ENCODE measurements at regions not wholly inside any gene's neighbourhood (a gene's known extent, or its start where the extent isn't known, plus 50 kb on each side); places are given as distances from the start of the nearest gene placed in this dataset.
A peak's percentile ranks its signal among the peaks of the same experiment; 100 is the strongest.
"Not testable (repeated sequence)": the region's sequence is repeated elsewhere in the genome, so short reads cannot be mapped to it uniquely, and the experiment has no call there.

- no peak for DNase-seq
These were observed 390.9 kb upstream of the SGCG start for GRCh38 chr13:22789916-22790315.

DNA sequence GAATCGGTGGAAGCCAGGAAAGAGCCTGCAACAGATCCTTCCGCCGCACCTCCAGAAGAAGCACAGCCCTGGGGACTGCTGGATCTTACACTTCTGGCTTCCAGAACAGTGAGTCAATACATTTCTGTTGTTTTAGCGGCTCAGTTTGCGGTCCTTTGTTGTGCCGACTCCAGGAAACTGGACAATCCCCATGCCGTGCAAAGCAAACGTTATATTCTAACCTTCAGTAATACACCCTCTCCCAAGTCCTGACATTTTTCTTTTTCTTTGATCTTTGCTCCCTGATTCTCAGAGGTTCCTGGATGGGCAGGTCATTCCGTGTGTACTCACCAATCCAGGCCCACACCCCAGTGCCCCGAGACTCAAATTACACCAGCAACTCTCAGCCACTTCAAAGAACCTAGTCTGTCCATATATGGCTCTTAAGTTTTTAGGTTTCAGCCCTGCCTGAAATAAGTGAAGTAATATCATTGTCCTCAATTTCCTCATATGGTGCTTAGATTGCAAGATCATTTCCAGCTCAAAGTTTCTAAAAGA lies 387.1 kb upstream of the SGCG start:
- DNase-seq = no peak

DNA sequence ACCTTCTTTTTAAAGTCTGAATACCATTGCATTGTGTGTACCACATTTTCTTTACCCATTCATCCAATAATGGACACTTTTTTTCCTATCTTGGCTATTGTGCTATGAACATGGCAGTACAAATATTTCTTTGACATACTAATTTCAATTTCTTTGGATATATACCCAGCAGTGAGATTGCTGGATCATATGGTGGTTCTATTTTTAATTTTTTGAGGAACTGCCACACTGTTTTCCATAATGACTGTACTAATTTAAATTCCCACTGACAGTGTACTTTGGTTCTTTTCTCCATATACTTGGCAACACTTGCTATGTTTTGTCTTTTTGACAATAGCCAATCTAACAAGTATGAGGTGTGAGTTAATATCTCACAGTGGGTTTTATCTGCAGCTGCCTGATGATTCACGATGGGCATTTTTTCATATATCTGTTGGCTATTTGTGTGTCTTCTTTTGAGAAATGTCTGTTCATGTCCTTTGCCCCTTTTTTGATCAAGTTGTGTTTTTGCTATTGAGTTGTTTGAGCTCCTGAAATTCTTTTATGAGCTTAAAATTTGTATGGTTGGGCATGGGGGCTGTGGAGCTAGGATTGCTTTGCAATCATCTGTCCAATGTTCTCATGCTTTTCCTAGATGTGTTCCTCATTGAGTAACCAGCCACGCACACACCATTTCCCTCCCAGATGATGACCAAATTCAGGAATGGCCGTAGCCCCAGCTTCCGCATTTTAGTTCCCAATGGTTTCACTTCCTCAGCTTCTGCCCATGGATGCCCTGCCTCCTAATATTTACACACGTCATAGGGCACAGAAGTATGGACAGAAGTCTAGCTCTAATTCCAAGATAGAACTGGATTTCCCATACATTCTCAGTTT lies 380.0 kb upstream of the SGCG start:
- DNase-seq = no peak

GRCh38 chr13:22801402-22802003 lies 379.3 kb upstream of the SGCG start:
- no peak for DNase-seq

DNA sequence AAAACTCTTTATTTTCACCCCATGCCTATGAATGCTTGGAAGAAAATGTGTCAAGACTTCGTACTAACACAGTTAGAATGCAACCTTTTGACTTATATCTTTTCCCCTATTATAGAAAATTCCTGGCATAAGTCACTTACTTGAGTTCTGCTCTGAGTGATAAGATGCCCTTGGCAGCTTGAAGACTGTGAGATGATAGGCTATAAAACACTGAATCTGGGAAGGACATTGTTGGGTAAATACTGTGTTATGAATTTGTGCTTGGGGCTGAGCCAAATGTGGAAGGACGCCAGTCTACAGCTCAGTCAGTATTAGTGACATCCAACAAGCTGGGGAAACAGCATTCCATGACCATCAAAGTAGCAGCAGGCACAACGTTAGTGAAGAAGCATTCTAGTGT lies 368.0 kb upstream of the SGCG start:
- peak; percentile 19 for DNase-seq

GRCh38 chr13:22813531-22814377 lies 367.0 kb upstream of the SGCG start:
- DNase-seq = not testable (repeated sequence)

DNA sequence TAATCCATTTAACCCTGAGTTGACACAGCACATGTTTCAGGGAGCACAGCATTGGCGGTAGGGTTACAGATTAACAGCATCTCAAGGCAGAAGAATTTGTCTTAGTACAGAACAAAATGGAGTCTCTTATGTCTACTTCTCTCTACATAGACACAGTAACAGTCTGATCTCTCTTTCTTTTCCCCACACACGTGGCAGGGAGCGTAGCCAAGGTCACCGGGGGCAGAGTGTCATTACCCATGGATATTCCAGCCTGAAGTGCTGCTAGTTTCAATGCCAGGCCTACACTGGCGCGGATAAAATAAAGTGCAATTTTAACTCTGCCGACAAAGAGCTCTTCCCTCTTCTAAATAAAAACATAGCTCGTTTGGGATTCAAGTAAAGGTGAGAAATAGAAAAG lies 366.3 kb upstream of the SGCG start:
- not testable (repeated sequence) for DNase-seq

DNA sequence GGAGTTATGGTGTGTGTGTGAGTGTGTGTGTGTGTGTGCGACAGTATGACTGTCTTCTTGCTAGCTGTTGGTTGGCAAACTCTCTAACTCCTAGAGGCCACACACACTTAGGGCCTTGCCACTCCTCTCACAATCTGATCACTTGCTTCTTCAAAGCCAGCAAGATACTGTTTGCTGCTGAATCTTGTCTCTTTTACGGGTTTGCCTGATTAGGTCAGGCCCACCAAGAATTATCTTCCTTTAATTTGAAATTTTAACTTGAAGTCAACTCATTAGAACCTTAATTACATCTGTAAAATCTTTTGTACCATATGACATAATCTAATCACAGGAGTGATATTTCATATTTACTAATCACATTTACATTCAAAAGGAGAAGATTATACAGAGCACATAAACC lies 359.2 kb upstream of the SGCG start:
- DNase-seq = no peak

GRCh38 chr13:22825186-22825585 lies 355.6 kb upstream of the SGCG start:
- DNase-seq = no peak

- no peak for DNase-seq
These were observed 352.7 kb upstream of the SGCG start for GRCh38 chr13:22828081-22828480.

GRCh38 chr13:22836475-22836874 lies 344.3 kb upstream of the SGCG start:
- no peak for DNase-seq

DNA sequence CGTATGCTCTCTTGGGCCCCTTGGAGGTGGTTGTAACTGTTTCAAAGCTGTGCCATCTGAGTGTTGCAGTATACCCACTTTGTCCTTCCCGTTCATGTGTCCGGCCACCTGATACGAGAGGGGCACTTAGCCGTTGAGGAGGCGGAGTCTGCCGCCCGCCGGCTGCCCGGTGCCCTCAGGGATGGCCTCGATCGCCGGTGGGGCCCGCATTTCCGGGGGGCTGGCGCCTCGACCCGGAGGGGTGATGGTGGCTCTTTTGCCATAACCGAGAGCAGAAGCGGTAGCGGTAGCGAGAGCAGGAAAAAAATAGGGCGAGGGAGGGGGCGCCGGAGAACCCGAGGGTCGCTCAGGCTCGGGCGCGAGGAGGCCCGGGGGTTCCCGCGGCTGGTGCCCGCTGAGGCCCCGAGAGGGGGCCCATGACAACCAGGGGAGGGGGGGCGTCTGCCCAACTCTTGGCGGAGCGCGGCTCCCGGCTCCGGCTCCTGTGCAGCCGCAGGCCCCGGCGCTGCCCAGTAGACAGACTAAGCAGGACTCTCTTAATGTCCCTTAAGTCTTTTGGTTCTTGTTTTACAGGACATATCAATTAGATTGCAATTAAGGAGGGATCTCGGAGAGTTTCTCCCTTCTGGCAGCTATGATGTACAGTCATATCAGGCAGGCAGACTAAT lies 342.7 kb upstream of the SGCG start:
- no peak for DNase-seq

GRCh38 chr13:22839603-22840530 lies 340.9 kb upstream of the SGCG start:
- no peak for DNase-seq

DNA sequence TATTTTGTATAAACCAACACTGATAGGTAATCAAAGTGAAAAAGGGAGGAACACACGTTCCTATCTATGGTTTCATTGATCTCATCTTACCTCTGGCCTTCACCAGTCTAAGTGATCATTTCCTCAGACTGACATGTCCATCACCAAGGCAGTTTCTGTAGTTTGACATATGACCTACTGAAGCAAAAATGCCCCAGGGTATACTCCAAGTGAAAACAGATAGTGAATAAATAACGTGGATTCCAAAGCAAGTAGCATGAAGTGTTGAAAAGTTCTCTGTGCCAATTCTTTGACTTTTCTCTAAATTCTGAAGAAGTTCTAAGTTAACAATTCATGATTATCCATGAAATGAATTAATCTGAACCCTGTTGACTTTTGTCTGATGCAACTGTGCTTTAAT lies 334.2 kb upstream of the SGCG start:
- DNase-seq = no peak

DNA sequence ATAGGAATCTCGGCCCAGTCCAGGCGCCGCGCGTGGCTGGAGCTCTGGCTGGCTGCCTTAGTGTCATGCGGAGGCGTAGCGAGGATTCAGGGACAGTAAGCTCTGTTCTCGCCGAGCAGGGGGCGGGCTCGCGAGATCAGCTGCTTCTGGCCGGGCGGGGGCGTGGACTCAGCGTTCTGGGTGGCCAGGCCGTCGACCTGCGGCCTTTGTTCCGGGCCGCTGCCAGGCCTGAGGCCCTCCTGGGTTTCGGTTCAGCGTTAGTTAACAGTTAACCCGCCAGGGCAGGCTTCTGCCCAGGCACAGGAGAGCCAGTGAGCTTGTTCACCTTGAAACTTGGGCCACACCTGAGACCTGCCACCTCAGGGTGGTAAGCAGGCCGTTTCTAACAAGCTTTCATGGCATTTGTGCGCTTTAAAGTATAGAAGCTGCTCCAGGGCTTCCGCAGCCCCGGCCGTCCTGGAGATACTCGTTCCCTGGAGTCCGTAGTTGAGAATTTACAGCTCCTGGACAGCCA lies 332.2 kb upstream of the SGCG start:
- no peak for DNase-seq

DNA sequence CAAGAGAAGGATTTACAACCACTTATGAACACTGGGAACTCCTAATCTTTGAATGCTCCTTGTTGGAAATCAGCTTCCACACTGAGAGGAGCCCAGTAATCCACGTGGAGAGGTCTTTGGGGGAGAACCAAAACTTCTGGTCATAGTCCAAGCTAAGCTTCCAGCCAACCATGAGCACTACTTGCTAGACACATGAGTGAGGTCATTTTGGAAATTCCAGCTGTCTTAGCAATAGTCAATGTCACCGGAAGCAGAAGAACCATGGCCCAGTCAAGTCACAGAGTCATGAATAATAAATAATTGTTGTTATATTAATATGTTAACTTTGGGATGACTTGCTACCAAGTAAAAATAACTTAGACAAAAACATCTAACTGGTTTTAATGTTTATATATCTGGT lies 324.9 kb upstream of the SGCG start:
- no peak for DNase-seq

GRCh38 chr13:22858980-22859379 lies 321.8 kb upstream of the SGCG start:
- DNase-seq = not testable (repeated sequence)

DNA sequence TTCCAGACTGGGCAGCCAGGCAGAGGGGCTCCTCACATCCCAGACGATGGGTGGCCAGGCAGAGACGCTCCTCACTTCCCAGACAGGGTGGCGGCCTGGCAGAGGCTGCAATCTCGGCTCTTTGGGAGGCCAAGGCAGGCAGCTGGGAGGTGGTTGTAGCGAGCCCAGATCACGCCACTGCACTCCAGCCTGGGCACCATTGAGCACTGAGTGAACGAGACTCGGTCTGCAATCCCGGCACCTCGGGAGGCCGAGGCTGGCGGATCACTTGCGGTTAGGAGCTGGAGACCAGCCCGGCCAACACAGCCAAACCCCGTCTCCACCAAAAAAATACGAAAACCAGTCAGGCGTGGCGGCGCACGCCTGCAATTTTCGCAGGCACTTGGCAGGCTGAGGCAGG lies 321.4 kb upstream of the SGCG start:
- DNase-seq = not testable (repeated sequence)

DNA sequence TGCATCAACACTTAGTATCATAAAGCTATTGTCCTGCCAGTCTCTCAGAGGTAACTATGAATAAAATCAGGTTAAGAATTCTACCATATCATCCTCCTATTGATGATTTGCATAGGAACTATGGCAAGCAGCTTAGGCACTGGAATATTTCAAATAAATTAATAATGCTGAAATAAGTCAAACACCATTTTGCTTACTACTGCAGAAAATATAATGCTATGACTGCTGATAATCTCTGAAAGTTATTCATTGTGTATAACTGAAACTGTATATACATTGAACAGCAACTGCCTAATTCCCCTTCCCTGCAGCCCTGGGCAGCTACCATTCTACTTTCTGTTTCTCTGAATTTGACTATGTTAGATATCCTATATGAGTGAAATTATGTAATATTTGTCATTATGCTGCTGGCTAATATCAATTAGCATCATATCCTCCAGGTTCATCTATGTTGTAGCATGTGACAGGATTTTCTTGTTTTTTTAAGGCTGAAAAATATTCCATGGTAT lies 318.8 kb upstream of the SGCG start:
- no peak for DNase-seq

DNA sequence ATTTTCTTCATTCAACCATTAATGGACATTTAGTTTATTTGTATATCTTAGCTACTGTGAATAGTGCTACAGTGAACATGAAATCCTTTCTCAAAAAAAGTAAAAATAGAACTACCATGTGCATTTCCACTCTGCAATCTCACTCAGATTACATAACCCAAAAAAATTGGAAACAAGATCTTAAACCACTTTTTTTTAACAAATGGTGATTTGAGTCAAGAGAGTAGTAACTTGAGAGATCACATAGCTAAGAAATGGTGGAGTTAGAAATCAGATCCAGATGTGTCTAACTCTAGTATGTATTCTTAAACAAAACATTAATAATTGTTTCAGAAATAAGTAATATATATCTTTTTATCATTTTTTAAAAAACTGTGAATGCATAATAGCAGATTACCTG lies 318.3 kb upstream of the SGCG start:
- DNase-seq = no peak

DNA sequence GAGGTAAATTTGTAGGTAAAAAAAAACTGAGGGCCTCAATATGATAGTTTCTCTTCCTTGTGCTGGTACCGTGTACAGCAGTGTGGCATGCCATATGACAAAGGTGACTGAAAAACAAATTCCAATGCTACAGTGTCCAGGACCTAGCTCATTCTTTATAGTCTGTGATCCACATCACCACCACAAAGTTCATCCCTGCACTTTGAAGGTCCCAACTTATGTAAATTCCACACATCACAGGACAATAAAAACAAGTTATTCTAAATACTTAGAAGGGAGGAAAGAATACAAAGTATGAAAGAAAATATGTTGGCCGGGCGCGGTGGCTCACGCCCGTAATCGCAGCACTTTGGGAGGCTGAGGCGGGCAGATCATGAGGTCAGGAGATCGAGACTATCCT lies 314.6 kb upstream of the SGCG start:
- DNase-seq = no peak

Data from NCI-H2029 (cell line).